C4-2B (cell line): ENCODE measurements at regions not wholly inside any gene's neighbourhood (a gene's known extent, or its start where the extent isn't known, plus 50 kb on each side); places are given as distances from the start of the nearest gene placed in this dataset.

Experiments
- CTCF ChIP-seq: fragments of 450-650 bp; conservative IDR thresholded peaks from 2 replicates; pipeline ENCODE4 v1.5.1; 2017; ENCODE audit warnings: mild to moderate bottlenecking
- ZFX ChIP-seq: fragments of 450-650 bp; IDR thresholded peaks from 2 replicates; pipeline ENCODE4 v1.6.1; 2017

GRCh38 chr5:128687930-128688329 is 149.9 kb upstream of the FBN2 start:
- no peak for TF ChIP-seq CTCF
- no peak for TF ChIP-seq ZFX
